ENCODE measurements at regions not wholly inside any gene's neighbourhood (a gene's known extent, or its start where the extent isn't known, plus 50 kb on each side); places are given as distances from the start of the nearest gene placed in this dataset.

DNA sequence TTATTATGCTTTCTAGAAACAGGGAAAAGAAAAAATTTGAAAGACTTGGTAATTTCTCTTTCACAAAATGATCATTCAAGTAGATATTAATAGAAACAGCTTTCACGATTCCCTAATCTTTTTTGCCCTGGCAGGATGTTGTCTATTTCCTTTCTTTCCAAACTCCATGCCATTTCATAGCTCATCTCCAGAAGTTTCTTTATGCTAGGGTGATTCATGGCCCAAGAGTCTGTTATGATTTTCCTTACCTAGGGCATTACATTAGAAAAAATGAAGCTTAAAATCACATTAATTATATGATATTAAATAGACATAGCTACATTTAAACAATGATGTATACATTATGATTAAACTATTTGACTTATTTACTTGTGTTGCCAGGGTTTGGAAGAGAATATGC is 762.1 kb downstream of the LTN1 start:
- no peak for DNase-seq
- intact Hi-C loops (cut with DNase I), result no loop called here

DNA sequence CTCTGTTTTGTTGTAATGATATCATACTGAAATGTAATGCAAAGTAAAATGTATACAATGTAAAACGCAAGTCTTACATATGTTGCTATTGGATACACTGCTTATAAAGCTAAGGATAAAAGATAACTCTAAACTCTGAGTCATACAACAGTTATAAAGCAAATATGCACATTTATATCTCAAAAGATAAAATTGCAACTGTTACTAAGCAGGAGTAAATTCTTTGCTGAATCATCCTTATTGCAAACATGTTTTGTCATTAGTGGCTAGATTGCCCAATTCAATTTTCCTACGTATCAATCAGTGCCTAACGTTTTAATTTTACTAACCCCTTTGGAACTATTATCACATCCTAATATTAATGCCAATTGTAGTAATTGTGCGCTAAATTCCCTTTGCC is 762.9 kb downstream of the LTN1 start:
- intact Hi-C loops (cut with DNase I), result no loop called here
- DNase-seq, result no peak

- DNase-seq, result no peak
These were observed 764.1 kb downstream of the LTN1 start for GRCh38 chr21:28228636-28228995.

DNA sequence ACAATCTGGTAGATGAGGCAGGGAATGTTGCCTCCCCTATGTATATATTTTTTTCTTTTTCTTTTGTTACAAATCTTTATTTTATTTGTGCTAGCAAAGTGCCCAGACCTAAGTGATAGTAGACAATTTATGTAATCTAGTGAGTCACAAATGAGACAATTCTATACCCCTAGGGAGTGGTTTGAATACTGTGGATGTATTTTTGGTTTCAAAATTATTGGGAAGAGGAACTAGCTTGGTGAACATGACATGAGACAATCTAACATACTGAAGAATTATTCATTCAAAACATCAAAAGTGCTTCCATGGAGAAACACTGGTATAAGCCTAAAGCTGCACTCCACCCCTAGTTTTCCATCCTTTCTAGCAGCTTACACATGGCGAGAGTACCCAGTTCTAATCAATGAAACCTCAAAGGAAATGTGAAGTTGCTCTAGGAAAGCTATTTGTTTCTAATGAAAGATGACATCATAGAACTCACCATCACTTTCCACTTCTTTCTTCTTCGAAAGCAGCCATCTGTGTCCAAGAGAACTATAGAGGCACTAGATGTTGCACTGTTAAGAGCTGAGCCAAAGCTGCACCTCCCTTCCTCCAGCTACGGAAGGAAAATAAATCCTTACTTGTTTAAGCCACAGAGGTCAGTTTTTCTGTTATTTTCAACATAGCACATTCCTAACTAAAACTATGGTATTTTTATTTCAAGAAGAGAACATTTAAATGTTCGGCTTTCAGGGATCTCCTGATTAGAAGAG is 764.6 kb downstream of the LTN1 start:
- intact Hi-C loops (cut with DNase I), result no loop called here
- no peak for DNase-seq

More at GRCh38 chr21:28228636-28228995, 764.1 kb downstream of the LTN1 start:
- intact Hi-C loops (cut with DNase I), result no loop called here

DNA sequence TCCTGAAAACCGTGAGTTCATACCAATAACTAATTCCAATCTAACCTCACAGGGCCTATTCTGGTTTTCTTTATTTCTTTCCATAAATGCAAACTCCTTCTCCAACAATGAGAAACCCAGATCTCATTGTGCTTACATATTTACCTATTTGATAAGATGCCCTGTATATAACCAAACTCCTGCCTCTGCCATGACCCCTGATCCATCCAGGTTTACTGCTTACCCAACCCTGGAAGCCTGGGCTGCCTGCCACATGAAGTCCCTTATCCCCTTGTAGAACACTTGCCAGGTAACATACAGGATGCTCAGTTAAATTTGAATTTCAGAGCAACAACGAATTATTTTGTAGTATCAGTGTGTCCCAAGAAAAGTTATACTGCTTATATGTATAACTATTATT is 766.1 kb downstream of the LTN1 start:
- intact Hi-C loops (cut with DNase I), result no loop called here
- DNase-seq, result no peak

DNA sequence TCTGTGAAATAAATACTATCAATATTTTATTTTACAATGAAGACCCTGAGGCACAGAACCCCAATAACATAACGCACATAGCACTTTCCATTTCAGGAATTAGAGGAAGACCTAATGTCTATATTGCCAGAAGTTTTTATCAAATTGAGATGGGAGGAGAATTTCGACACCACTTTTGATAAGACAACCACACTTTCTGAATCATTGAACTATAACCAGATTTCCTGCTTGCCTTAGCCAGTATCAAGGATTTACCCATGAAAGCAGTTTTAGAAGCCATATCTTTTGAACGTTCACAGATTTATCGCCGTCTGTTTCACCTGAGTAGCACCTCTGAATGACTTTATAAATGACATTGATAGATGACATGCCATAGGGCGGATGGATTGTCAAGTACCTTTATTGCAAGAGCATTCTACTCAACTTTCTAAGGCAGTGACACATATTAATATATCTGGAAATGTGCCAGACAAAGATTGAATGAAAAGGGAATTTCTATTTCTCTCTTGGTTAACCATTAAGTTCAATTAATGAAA is 768.4 kb downstream of the LTN1 start:
- DNase-seq, result no peak
- intact Hi-C loops (cut with DNase I), result no loop called here

- intact Hi-C loops (cut with DNase I), result no loop called here
- DNase-seq, result no peak
These were observed 770.7 kb downstream of the LTN1 start for GRCh38 chr21:28221984-28222383.

- intact Hi-C loops (cut with DNase I), result no loop called here
- no peak for DNase-seq
These were observed 772.0 kb downstream of the LTN1 start for GRCh38 chr21:28220680-28221079.

DNA sequence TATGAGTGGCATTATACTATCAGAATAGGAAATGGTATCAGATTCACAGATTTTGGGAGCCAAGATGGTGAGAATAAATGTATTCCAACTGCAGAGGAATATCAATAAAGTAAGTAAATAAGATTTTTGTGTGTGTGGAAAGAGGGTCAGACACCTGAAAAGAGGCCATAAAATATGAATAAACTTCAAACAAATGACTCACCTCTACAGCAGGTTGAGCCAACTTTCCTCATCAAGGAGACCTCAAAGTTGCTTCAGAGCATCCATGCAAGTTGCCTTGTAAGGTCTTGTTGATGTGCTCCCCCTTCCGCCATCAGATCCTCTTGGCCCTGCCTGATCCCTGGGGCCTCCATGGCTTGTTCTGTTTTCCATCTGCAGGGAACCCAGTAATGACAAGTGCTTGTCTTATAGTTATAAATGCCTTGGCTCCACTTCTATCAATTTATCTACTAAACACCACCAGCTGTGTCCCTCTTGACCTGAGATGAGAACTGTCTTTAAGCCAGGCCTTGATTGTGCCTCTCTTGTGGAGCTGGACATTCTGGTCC is 775.6 kb downstream of the LTN1 start:
- intact Hi-C loops (cut with DNase I), result no loop called here
- no peak for DNase-seq

GRCh38 chr21:28215214-28215954 is 777.3 kb downstream of the LTN1 start:
- no peak for DNase-seq
- intact Hi-C loops (cut with DNase I), result no loop called here

- intact Hi-C loops (cut with DNase I), result no loop called here
- DNase-seq, result no peak
These were observed 777.9 kb downstream of the LTN1 start for GRCh38 chr21:28214786-28215185.

DNA sequence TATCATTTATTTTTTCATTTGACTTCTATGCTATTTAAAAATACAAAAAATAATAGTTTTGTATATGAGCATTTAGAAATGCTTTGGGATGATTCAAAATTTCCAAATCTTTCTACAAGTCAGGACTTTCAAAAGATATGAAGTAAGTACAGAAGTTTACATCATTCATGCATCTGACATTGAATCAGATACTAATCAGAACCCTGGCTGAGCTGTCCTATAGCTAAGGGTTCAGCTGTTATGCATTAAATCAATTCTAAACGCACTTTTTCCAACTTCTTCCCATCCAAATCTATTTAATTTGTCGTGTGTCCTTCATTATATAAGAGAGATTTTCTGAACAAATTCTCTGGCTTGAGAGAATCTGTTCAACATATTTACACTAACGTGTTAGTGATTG is 779.4 kb downstream of the LTN1 start:
- intact Hi-C loops (cut with DNase I), result no loop called here
- no peak for DNase-seq

DNA sequence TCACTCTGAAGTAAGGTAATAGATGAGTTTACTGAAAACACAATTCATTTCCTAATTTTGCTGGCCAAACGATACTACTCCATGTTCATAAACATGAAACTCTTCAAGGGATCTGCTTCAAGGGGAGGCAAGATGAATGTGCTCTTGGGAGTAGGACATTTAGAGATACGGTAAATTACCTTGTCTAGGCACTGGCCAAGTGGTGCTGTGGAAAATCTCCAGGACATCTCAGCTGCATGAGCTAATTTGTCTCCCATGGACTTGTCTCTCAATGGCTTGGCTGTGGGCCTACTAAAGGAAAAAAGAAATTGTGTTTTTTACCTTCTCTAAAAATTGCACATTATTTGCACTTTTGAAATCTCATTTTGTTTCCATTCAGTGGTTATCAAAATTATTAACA is 780.6 kb downstream of the LTN1 start:
- no peak for DNase-seq
- intact Hi-C loops (cut with DNase I), result no loop called here

- no peak for DNase-seq
- intact Hi-C loops (cut with DNase I), result no loop called here
These were observed 785.1 kb downstream of the LTN1 start for GRCh38 chr21:28207436-28208173.

DNA sequence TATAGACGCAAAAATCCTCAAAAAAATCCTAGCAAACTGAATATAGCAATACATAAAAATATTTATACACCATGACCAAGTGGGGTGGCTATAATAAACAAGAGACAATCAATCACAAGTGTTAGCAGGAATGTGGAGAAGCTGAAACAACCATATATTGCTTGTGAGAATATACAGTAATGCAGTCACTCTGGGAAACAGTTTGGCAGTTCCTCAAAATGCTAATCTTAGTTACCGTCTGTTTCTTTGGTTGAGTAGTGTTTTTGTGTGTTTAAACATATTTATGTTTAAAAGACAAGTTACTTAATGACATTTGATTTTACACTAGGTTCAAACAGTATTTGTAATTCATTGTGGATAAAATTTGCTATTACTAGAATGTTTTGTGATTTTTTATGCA is 792.0 kb downstream of the LTN1 start:
- no peak for DNase-seq
- intact Hi-C loops (cut with DNase I), result no loop called here

GRCh38 chr21:28196981-28197380 is 795.7 kb downstream of the LTN1 start:
- DNase-seq, result no peak
- intact Hi-C loops (cut with DNase I), result no loop called here

GRCh38 chr21:28193189-28193588 is 799.5 kb downstream of the LTN1 start:
- DNase-seq, result no peak
- intact Hi-C loops (cut with DNase I), result no loop called here

GRCh38 chr21:28186604-28187003 is 806.1 kb downstream of the LTN1 start:
- intact Hi-C loops (cut with DNase I), result loop anchor here (10.0 kb wide), 1 partner anchor 52 kb away; no protein-coding TSS in a partner anchor
- DNase-seq, result no peak

DNA sequence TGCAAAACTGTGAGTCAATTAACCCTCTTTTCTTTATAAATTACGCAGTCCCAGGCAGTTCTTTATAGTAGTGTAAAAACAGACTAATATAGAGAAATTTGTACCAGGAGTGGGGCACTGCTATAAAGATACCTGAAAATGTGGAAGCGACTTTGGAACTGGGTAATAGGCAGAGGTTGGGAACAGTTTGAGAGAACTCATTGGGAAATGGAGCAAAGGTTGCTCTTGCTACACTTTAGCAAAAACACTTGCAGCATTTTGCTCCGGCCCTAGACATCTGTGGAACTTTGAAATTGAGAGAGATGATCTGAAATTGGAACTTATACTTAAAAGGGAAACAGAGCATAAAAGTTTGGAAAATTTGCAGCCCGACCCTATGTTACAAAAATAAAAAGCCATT is 810.9 kb downstream of the LTN1 start:
- DNase-seq, result no peak
- intact Hi-C loops (cut with DNase I), result loop anchor here (10.0 kb wide), 1 partner anchor 47 kb away; no protein-coding TSS in a partner anchor

DNA sequence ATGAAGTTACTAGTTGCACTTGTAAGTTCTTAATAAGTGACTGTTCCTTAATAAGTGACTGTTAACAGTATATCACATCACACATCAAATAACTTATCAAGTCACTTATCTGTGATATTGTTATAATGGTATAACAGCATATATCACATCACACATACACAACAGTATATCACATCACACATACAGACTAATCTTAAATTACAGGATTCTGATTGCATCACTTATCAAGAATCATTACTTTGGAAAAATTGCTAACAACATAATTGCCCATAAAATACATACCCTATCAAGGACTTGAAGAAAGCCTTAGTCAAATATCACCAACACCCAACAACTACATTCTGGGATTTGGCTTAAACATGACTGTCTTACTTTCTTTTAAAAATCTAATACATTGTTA is 813.5 kb downstream of the LTN1 start:
- intact Hi-C loops (cut with DNase I), result no loop called here
- DNase-seq, result no peak

DNA sequence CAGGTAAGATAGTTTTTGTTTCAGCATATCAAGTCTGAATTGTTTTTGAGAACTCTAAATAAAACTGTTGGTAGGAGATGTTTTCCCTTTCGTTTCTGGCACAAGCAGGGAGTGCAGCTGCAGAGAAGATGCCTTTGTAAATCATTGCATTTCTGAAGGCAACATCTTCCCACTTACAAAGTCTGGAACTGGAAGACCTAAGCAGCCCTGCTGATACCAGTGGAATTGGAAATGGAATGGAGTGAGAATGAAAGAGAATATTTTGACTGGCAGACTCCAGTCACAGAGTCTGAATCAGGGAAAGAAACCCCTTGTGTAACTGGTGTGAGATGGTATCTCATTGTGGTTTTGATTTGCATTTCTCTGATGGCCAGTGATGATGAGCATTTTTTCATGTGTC is 815.6 kb downstream of the LTN1 start:
- DNase-seq, result no peak
- intact Hi-C loops (cut with DNase I), result no loop called here

Data from posterior cingulate gyrus (tissue), 11 donors.